ENCODE measurements at regions not wholly inside any gene's neighbourhood (a gene's known extent, or its start where the extent isn't known, plus 50 kb on each side); places are given as distances from the start of the nearest gene placed in this dataset.

DNA sequence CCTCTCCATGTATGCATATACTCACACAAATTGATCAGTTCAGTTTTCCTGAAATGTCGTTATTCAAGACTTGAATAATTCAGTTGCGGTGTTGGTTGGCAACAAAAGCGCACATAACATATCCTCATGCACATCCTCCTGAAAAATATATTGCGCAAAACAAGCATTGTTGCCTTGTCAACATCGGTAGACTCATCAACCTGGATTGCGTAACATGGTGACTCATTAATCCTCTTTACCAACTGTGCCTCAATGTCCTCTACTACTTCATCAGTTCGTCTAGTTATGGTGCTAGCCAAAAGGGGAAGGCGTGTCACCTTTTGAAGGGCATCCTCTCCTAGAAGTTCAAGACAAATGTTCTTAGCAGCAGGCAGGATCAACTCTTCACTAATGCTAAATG is 357.7 kb downstream of the LMO7 start:
- ChIA-PET POLR2A (ENCODE audit: partially characterized antibody) (no interaction called here), CTCF (ENCODE audit: partially characterized antibody) (interaction anchor here (1.3 to 1.8 kb wide), 2 partner anchors 9 to 24 kb away, joined by 3 to 4 read pairs; no protein-coding TSS in a partner anchor)
- Histone ChIP-seq H2BK120ac (replicated peaks; ENCODE audit: low read depth, low read length) (no peak overlapping the region), H3K9ac (replicated peaks in 1 of 4; ENCODE audit: extremely low read depth in 1 of 4, low read depth in 3 of 4, low read length in 3 of 4) (no peak overlapping the region), H2AK5ac (ENCODE audit: low read depth, low read length) (no peak overlapping the region), H3K23me2 (ENCODE audit: low read depth, low read length) (no peaks in the 10 kb centered on the region), H3K23ac (ENCODE audit: insufficient read length) (no peak overlapping the region), H4K8ac (ENCODE audit: extremely low read depth, insufficient read depth, low read length) (no peak overlapping the region), H3K27ac (ENCODE audit: low read depth, low read length) (no peak overlapping the region), H3K27me3 (replicated peaks in 1 of 4; ENCODE audit: control insufficient read depth in 3 of 4, extremely low read depth in 1 of 4, insufficient read depth in 3 of 4, low read length in 3 of 4) (no peaks in the 10 kb centered on the region), H2AFZ (ENCODE audit: low read length) (no peak overlapping the region), H2BK5ac (ENCODE audit: low read depth, low read length) (no peak overlapping the region), H2BK12ac (ENCODE audit: low read depth, low read length) (no peak overlapping the region), H3K56ac (replicated peaks; ENCODE audit: insufficient read length, low read depth, low read length) (no peak overlapping the region), H3K4me1 (replicated peaks in 1 of 4; ENCODE audit: control insufficient read depth in 3 of 4, insufficient read depth in 4 of 4, low read length in 3 of 4) (no peaks in the 10 kb centered on the region), H4K20me1 (replicated peaks in 1 of 2; ENCODE audit: control insufficient read depth in 1 of 2, insufficient read depth in 2 of 2, low read length in 2 of 2) (no peaks in the 10 kb centered on the region), H4K5ac (ENCODE audit: insufficient read length, low read depth, low read length) (no peak overlapping the region), H3K4me2 (ENCODE audit: insufficient read depth in 1 of 2, low read depth in 2 of 2, low read length in 2 of 2) (no peak overlapping the region), H2BK20ac (ENCODE audit: low read length) (no peak overlapping the region), H3K79me1 (ENCODE audit: low read depth, low read length) (no peaks in the 10 kb centered on the region), H3K18ac (ENCODE audit: extremely low read depth, low read length) (no peak overlapping the region), H3K36me3 (ENCODE audit: control insufficient read depth in 2 of 4, insufficient read depth in 4 of 4, low read length in 3 of 4) (no peaks in the 10 kb centered on the region), H3K79me2 (ENCODE audit: control insufficient read depth in 1 of 2, insufficient read depth in 2 of 2, low read length in 2 of 2) (no peaks in the 10 kb centered on the region), H3K9me3 (ENCODE audit: insufficient read depth in 2 of 2, low read depth in 1 of 2, low read length in 1 of 2) (no peaks in the 10 kb centered on the region), H3K4me3 (ENCODE audit: extremely low read depth in 1 of 4, insufficient read depth in 2 of 4, low read depth in 3 of 4, low read length in 4 of 4) (no peak overlapping the region), H4K91ac (replicated peaks; ENCODE audit: insufficient read length, low read length) (no peak overlapping the region), H2BK15ac (ENCODE audit: low read length) (no peak overlapping the region), H3K4ac (replicated peaks; ENCODE audit: insufficient read length, low read depth, low read length) (no peak overlapping the region), H3K14ac (ENCODE audit: insufficient read length) (no peak overlapping the region)
- FAIRE-seq, result no peak
- no peak for DNase-seq (ENCODE audit: low read depth in 1 of 2, low spot score in 2 of 2)
- TF ChIP-seq SRF (IDR thresholded peaks at IDR 0.05; ENCODE audit: low read depth, low read length), result no peak
- no peak for TF ChIP-seq NANOG (IDR thresholded peaks at IDR 0.05; ENCODE audit: insufficient read depth, low read depth, low read length, poor library complexity, severe bottlenecking)
- TF ChIP-seq CEBPB (IDR thresholded peaks at IDR 0.05; ENCODE audit: low read depth, low read length), result peak; percentile 72
- no peak for TF ChIP-seq YY1 (IDR thresholded peaks at IDR 0.05; ENCODE audit: low read depth, low read length)
- no peak for TF ChIP-seq RNF2 (IDR thresholded peaks at IDR 0.05; ENCODE audit: borderline replicate concordance, low read depth, low read length, missing control alignments, poor library complexity, severe bottlenecking)
- WGBS, 2 experiments (ENCODE audit: extremely low coverage in 1 of 2, insufficient coverage in 1 of 2, insufficient read length in 1 of 2, insufficient replicate concordance in 2 of 2, low coverage in 1 of 2, low lambda C conversion rate in 2 of 2, missing lambda C conversion rate in 1 of 2), result 93% methylated on average over 8 of the region's 8 CpGs; no CpG with 5 or more reads in 1 of the 2 experiments

Data from H1 (cell line).